B cell (primary cell): ENCODE measurements at regions not wholly inside any gene's neighbourhood (a gene's known extent, or its start where the extent isn't known, plus 50 kb on each side); places are given as distances from the start of the nearest gene placed in this dataset.

Experiments used
- ATAC-seq: fragments of 200-7000 bp; cut with Tn5 transposase; one replicate; pipeline ENCODE4 v1.10.0; 2021; ENCODE audit warnings: low read depth, mild to moderate bottlenecking, moderate number of reproducible peaks, moderate library complexity
- CTCF ChIA-PET: fragments of 350-600 bp; sonication (Branson Sonifier 250); formaldehyde crosslinking; loops from one replicate; lab custom pipeline; 2021; ENCODE audit warnings: antibody characterized with exemption, inconsistent platforms; lab: Charles Lee
- POLR2A ChIA-PET: fragments of 350-600 bp; sonication (Branson Sonifier 250); formaldehyde crosslinking; loops from one replicate; lab custom pipeline; 2021; ENCODE audit warnings: antibody characterized with exemption; lab: Charles Lee
- DNase-seq: peaks from one replicate; pipeline ENCODE4 v3.0.0; 2013
- H2AFZ ChIP-seq: 2 replicates; pipeline ENCODE4 v1.6.1; 2012; ENCODE audit warnings: mild to moderate bottlenecking, low read depth, low read length; ENCODE audit not compliant: insufficient read depth, poor library complexity, severe bottlenecking
- H3K27ac ChIP-seq, 2 donors: 1 replicate in 1 of 2; 2 replicates in 1 of 2; pipeline ENCODE4 v1.5.1; 2012 to 2013; ENCODE audit warnings: low read length in 2 of 2, mild to moderate bottlenecking in 2 of 2, moderate library complexity in 1 of 2
- H3K27me3 ChIP-seq, 4 experiments: fragments of 200-600 bp in 1 of 4; sonication (generic) in 1 of 4; replicated peaks in 1 of 4; 1 replicate in 2 of 4; 2 replicates in 2 of 4; pipeline versions ENCODE4 v1.6.1 to v1.7.0; 2013 to 2016; ENCODE audit warnings: low read length in 3 of 4, mild to moderate bottlenecking in 2 of 4, mixed read lengths in 1 of 4, moderate library complexity in 1 of 4; ENCODE audit not compliant: insufficient read depth in 4 of 4, control insufficient read depth in 3 of 4; ENCODE audit errors: control extremely low read depth in 1 of 4
- H3K36me3 ChIP-seq, 2 experiments: replicated peaks in 1 of 2; 1 replicate in 1 of 2; 2 replicates in 1 of 2; pipeline versions ENCODE4 v1.6.1 to v1.7.1; 2013; ENCODE audit warnings: low read length in 1 of 2; ENCODE audit not compliant: insufficient read depth in 2 of 2, control insufficient read depth in 1 of 2; ENCODE audit errors: control extremely low read depth in 1 of 2, extremely low read depth in 1 of 2
- H3K4me1 ChIP-seq, 2 donors: fragments of 200-600 bp in 1 of 2; sonication (generic) in 1 of 2; 1 replicate in 1 of 2; 2 replicates in 1 of 2; pipeline versions ENCODE4 v1.5.1 to v1.6.1; 2013 to 2017; ENCODE audit warnings: low read length in 2 of 2; ENCODE audit not compliant: control insufficient read depth in 2 of 2, insufficient read depth in 2 of 2
- H3K4me2 ChIP-seq: replicated peaks from 2 replicates; pipeline ENCODE3; 2012; ENCODE audit warnings: mild to moderate bottlenecking, low read depth, low read length; ENCODE audit not compliant: poor library complexity, severe bottlenecking
- H3K4me3 ChIP-seq, 5 experiments: fragments of 200-600 bp in 1 of 5; sonication (generic) in 1 of 5; 1 replicate in 3 of 5; 2 replicates in 2 of 5; pipeline versions ENCODE4 v1.5.1 to v1.7.0; 2011 to 2016; ENCODE audit warnings: low read length in 4 of 5, mild to moderate bottlenecking in 4 of 5, low read depth in 2 of 5, control low read depth in 1 of 5, moderate library complexity in 1 of 5; ENCODE audit not compliant: insufficient read depth in 1 of 5; ENCODE audit errors: control extremely low read depth in 1 of 5, extremely low read depth in 1 of 5
- H3K79me2 ChIP-seq: fragments of 200-600 bp; sonication (generic); one replicate; pipeline ENCODE4 v1.6.0; 2016; ENCODE audit warnings: low read length; ENCODE audit not compliant: control insufficient read depth, insufficient read depth
- H3K9ac ChIP-seq: fragments of 200-600 bp; sonication (generic); 2 replicates; pipeline ENCODE4 v1.6.1; 2017; ENCODE audit warnings: mild to moderate bottlenecking, low read length, moderate library complexity
- H3K9me3 ChIP-seq, 3 donors: one replicate each; pipeline versions ENCODE4 v1.6.1 to v1.7.1; 2013; ENCODE audit warnings: low read length in 2 of 3; ENCODE audit not compliant: control insufficient read depth in 2 of 3, insufficient read depth in 1 of 3; ENCODE audit errors: control extremely low read depth in 1 of 3
- H4K20me1 ChIP-seq: 2 replicates; pipeline ENCODE4 v1.6.0; 2012; ENCODE audit warnings: mild to moderate bottlenecking, low read length; ENCODE audit not compliant: insufficient read depth, control insufficient read depth, poor library complexity, severe bottlenecking
- H3K27ac Mint-ChIP-seq: one replicate; pipeline ENCODE4 v1.8.0; 2021; ENCODE audit warnings: mixed read lengths
- H3K27me3 Mint-ChIP-seq: one replicate; pipeline ENCODE4 v1.8.0; 2021; ENCODE audit warnings: mixed read lengths
- H3K4me1 Mint-ChIP-seq: one replicate; pipeline ENCODE4 v1.8.0; 2021; ENCODE audit warnings: mixed read lengths
- H3K4me3 Mint-ChIP-seq: one replicate; pipeline ENCODE4 v1.8.0; 2021; ENCODE audit warnings: mixed read lengths
- H3K9me3 Mint-ChIP-seq: one replicate; pipeline ENCODE4 v1.8.0; 2022; ENCODE audit warnings: mixed read lengths; ENCODE audit not compliant: insufficient read depth
- EZH2 ChIP-seq: IDR thresholded peaks from 2 replicates; pipeline ENCODE4 v1.6.1; 2012; ENCODE audit warnings: borderline replicate concordance, low read depth, mild to moderate bottlenecking, moderate library complexity, low read length; ENCODE audit not compliant: insufficient read depth, poor library complexity, severe bottlenecking
- WGBS: methylation state at CpG from one replicate; pipeline ENCODE4 v1.1.5; 2013; ENCODE audit warnings: missing lambda C conversion rate; ENCODE audit not compliant: insufficient coverage; 5-methylcytosine and 5-hydroxymethylcytosine counted together
- intact Hi-C: fragments of 100-400 bp; cut with micrococcal nuclease; formaldehyde crosslinking; loops from one replicate; pipeline ENCODE4 v1.10.0; 2022
- TF ChIP-seq, protein P1 (sequence below): fragments of 200-600 bp; IDR thresholded peaks from one replicate; pipeline ENCODE4 v1.8.0; 2022; ENCODE audit warnings: antibody characterized with exemption, mild to moderate bottlenecking

DNA sequence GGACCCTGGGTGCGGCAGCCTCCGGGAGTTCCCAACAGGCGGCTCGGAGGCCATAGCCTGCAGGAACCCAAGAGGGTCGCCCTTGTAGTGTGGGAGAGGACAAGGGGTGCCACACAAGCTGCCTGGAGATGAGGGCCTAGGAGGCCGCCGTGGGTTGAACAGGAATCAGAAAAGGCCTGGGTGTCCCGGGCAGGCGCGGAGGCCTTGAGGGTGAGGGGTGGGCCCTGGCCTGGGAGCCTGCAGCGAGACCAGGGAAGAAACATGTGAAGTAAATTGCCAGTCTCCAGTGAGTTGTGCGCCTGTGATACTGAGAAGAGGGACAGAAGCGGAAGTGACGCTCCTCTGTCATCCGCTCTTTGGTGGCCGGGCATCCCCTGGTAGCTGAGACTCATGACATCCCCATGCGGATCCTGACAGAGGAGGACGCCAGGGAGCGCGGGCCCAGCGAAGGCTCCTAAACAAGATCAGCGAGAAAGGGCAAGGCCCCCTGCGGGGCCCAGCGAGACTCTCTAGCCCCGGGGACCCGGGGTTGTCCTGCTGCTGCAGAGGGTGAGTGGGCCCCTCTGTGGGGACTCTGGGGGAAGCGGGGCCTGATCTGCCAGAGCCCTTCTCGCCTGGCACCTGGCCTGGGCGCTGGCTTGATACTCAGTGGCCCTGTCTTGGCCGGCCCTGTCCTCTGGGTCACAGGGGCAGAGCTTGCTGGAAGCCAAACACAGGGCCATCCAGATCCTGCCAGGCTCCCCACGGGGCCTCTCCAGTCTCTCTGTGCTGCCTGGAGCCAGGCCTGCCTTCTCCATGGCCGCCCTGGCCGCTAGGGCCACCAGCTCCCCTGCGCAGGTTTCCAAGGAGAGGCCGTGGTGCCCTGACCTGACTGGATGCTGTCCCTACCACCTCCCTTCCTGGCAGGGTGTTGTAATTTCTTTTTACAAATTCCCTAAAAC, 788.4 kb downstream of the TLE4 start:
- Histone ChIP-seq H3K27ac (no peak overlapping the region), H2AFZ (no peak overlapping the region), H3K4me2 (no peak overlapping the region), H3K9ac (no peak overlapping the region), H3K36me3 (no peaks in the 10 kb centered on the region), H3K9me3 (peaks cover 0 to 21% (median 0%) of the 10 kb centered on the region in 3 donors), H3K79me2 (no peaks in the 10 kb centered on the region), H3K27me3 (no peaks in the 10 kb centered on the region), H3K4me3 (no peak overlapping the region), H3K4me1 (no peaks in the 10 kb centered on the region), H4K20me1 (no peaks in the 10 kb centered on the region)
- Mint-ChIP-seq H3K9me3 (peaks cover 2% of the 10 kb centered on the region), H3K4me3 (no peak overlapping the region), H3K27me3 (no peaks in the 10 kb centered on the region), H3K4me1 (no peaks in the 10 kb centered on the region), H3K27ac (no peak overlapping the region)
- DNase-seq (no peak), ATAC-seq (no peak)
- TF ChIP-seq, protein P1, sequence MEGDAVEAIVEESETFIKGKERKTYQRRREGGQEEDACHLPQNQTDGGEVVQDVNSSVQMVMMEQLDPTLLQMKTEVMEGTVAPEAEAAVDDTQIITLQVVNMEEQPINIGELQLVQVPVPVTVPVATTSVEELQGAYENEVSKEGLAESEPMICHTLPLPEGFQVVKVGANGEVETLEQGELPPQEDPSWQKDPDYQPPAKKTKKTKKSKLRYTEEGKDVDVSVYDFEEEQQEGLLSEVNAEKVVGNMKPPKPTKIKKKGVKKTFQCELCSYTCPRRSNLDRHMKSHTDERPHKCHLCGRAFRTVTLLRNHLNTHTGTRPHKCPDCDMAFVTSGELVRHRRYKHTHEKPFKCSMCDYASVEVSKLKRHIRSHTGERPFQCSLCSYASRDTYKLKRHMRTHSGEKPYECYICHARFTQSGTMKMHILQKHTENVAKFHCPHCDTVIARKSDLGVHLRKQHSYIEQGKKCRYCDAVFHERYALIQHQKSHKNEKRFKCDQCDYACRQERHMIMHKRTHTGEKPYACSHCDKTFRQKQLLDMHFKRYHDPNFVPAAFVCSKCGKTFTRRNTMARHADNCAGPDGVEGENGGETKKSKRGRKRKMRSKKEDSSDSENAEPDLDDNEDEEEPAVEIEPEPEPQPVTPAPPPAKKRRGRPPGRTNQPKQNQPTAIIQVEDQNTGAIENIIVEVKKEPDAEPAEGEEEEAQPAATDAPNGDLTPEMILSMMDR: no peak
- no peak for TF ChIP-seq EZH2
- ChIA-PET POLR2A (no interaction called here), CTCF (no interaction called here)
- 94% methylated on average over 35 of the region's 35 CpGs for WGBS
- intact Hi-C loops: no loop called here

DNA sequence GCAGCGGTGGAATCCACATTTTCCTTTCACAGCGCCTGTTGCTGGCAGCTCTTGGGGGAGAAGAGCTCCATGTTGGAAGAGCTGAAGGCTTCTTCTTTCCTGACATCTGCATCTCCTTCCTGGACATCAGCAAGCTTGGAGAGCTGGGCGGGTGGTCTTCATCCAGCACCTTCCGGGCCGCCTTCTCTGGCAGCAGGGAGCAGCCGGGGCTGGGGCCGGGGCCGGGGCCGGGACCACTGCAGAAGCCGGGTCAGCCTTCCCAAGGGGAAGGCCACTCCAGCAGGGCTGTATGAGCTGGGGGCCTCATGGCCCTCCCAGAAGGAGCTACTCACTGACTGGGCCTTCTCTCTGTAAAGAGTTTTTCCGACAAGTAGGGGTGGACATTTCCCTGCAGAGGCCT, 787.5 kb downstream of the TLE4 start:
- peaks cover 2% of the 10 kb centered on the region for H3K9me3 Mint-ChIP-seq
- Histone ChIP-seq H3K4me1 (no peaks in the 10 kb centered on the region), H3K27me3 (no peaks in the 10 kb centered on the region), H3K27ac (no peak overlapping the region), H3K9ac (no peak overlapping the region), H4K20me1 (no peaks in the 10 kb centered on the region), H3K4me2 (no peak overlapping the region), H3K36me3 (peaks cover 0 to 1% of the 10 kb centered on the region in 2 experiments), H2AFZ (no peak overlapping the region), H3K9me3 (peaks cover 0 to 21% (median 0%) of the 10 kb centered on the region in 3 donors), H3K4me3 (no peak overlapping the region), H3K79me2 (no peaks in the 10 kb centered on the region)
- no peak for TF ChIP-seq EZH2
- TF ChIP-seq, protein P1: no peak
- intact Hi-C loops: no loop called here
- no peak for ATAC-seq
- 99% methylated on average over 10 of the region's 11 CpGs for WGBS
- no peak overlapping the region for H3K27ac Mint-ChIP-seq
- no peak overlapping the region for H3K4me3 Mint-ChIP-seq
- no peaks in the 10 kb centered on the region for H3K4me1 Mint-ChIP-seq
- POLR2A ChIA-PET: no interaction called here
- no peaks in the 10 kb centered on the region for H3K27me3 Mint-ChIP-seq
- DNase-seq: no peak
- CTCF ChIA-PET: no interaction called here
